ENCODE measurements at regions not wholly inside any gene's neighbourhood (a gene's known extent, or its start where the extent isn't known, plus 50 kb on each side); places are given as distances from the start of the nearest gene placed in this dataset.

DNA sequence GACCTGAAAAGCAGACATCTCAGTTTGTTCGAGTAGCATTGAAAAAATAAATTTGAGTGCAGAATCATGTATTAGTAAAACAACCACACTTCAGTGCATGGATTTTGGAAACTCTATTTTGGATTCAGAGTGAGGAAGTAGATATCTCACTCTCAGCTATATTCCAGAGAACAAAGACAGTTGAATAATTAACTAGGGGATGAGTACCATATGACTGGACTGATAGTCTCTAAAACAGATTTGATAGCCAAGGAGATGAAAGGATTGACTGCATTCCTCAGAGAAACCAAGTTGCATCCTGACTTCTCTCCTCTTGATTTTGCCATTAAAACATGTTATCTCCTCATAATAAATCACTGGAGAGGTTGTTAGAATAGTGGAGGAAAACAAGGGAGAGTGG is 268.4 kb upstream of the SP4 start:
- TF ChIP-seq POLR2A (IDR thresholded peaks at IDR 0.05) (no peak), POLR2AphosphoS5 (IDR thresholded peaks at IDR 0.05) (no peak), EP300 (IDR thresholded peaks at IDR 0.05) (no peak)
- TF ChIP-seq, protein P1, sequence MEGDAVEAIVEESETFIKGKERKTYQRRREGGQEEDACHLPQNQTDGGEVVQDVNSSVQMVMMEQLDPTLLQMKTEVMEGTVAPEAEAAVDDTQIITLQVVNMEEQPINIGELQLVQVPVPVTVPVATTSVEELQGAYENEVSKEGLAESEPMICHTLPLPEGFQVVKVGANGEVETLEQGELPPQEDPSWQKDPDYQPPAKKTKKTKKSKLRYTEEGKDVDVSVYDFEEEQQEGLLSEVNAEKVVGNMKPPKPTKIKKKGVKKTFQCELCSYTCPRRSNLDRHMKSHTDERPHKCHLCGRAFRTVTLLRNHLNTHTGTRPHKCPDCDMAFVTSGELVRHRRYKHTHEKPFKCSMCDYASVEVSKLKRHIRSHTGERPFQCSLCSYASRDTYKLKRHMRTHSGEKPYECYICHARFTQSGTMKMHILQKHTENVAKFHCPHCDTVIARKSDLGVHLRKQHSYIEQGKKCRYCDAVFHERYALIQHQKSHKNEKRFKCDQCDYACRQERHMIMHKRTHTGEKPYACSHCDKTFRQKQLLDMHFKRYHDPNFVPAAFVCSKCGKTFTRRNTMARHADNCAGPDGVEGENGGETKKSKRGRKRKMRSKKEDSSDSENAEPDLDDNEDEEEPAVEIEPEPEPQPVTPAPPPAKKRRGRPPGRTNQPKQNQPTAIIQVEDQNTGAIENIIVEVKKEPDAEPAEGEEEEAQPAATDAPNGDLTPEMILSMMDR (IDR thresholded peaks at IDR 0.05), result no peak

Measured in gastroesophageal sphincter (tissue), 3 donors.